Liver (tissue), 3 donors: ENCODE measurements at regions not wholly inside any gene's neighbourhood (a gene's known extent, or its start where the extent isn't known, plus 50 kb on each side); places are given as distances from the start of the nearest gene placed in this dataset.

Experiments
- CTCF ChIP-seq: fragments of 150-350 bp; IDR thresholded peaks from 2 replicates; pipeline ENCODE4 v1.5.1; 2017; ENCODE audit warnings: improper control_type of control experiment, low read depth, low read length; ENCODE audit not compliant: missing input control
- EGR1 ChIP-seq, 2 donors: IDR thresholded peaks; 2 replicates each; pipeline ENCODE4 v1.6.1; 2016 to 2018; ENCODE audit warnings: antibody characterized with exemption in 2 of 2, low read depth in 2 of 2
- FOXA1 ChIP-seq: IDR thresholded peaks from 2 replicates; pipeline ENCODE4 v1.6.1; 2016; ENCODE audit warnings: antibody characterized with exemption
- GABPA ChIP-seq, 2 donors: IDR thresholded peaks in 1 of 2; conservative IDR thresholded peaks in 1 of 2; 2 replicates each; pipeline ENCODE4 v1.6.1; 2016; ENCODE audit warnings: antibody characterized with exemption in 2 of 2, mild to moderate bottlenecking in 1 of 2, moderate library complexity in 1 of 2
- HNF4A ChIP-seq, 2 donors: conservative IDR thresholded peaks; 2 replicates each; pipeline ENCODE4 v1.6.1; 2016; ENCODE audit warnings: antibody characterized with exemption in 2 of 2, mild to moderate bottlenecking in 2 of 2
- JUND ChIP-seq, 2 donors: IDR thresholded peaks; 2 replicates each; pipeline ENCODE4 v1.6.1; 2016; ENCODE audit warnings: antibody characterized with exemption in 2 of 2
- TF ChIP-seq, protein P1 (sequence below): IDR thresholded peaks from 2 replicates; pipeline ENCODE4 v1.6.1; 2016; ENCODE audit warnings: antibody characterized with exemption
- TF ChIP-seq, protein P2 (sequence below): IDR thresholded peaks from 2 replicates; pipeline ENCODE4 v1.6.1; 2016; ENCODE audit warnings: antibody characterized with exemption
- donor health status: healthy.
- donor health status: healthy.

- TF ChIP-seq CTCF (no peak), JUND (IDR thresholded peaks at IDR 0.05) (no peak), GABPA (IDR thresholded peaks at IDR 0.05 in 1 of 2, conservative IDR thresholded peaks at IDR 0.05 in 1 of 2) (no peak), FOXA1 (no peak), HNF4A (conservative IDR thresholded peaks at IDR 0.05) (no peak), EGR1 (IDR thresholded peaks at IDR 0.05; ENCODE audit: low read depth in 2 of 2) (no peak)
- TF ChIP-seq, protein P1, sequence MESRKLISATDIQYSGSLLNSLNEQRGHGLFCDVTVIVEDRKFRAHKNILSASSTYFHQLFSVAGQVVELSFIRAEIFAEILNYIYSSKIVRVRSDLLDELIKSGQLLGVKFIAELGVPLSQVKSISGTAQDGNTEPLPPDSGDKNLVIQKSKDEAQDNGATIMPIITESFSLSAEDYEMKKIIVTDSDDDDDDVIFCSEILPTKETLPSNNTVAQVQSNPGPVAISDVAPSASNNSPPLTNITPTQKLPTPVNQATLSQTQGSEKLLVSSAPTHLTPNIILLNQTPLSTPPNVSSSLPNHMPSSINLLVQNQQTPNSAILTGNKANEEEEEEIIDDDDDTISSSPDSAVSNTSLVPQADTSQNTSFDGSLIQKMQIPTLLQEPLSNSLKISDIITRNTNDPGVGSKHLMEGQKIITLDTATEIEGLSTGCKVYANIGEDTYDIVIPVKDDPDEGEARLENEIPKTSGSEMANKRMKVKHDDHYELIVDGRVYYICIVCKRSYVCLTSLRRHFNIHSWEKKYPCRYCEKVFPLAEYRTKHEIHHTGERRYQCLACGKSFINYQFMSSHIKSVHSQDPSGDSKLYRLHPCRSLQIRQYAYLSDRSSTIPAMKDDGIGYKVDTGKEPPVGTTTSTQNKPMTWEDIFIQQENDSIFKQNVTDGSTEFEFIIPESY, result no peak
- TF ChIP-seq, protein P2, sequence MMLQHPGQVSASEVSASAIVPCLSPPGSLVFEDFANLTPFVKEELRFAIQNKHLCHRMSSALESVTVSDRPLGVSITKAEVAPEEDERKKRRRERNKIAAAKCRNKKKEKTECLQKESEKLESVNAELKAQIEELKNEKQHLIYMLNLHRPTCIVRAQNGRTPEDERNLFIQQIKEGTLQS, result no peak
Observed at GRCh38 chr21:15132781-15133180, 68.0 kb upstream of the NRIP1 start.
